Sciatic nerve (tissue), 2 donors: ENCODE measurements at regions not wholly inside any gene's neighbourhood (a gene's known extent, or its start where the extent isn't known, plus 50 kb on each side); places are given as distances from the start of the nearest gene placed in this dataset.
"Not testable (repeated sequence)": the region's sequence is repeated elsewhere in the genome, so short reads cannot be mapped to it uniquely, and the experiment has no call there.

Experiments used
- ATAC-seq: fragments of 200-7000 bp; cut with Tn5 transposase; one replicate; pipeline ENCODE4 v1.9.1; 2020; ENCODE audit warnings: mild to moderate bottlenecking, moderate library complexity
- DNase-seq: peaks from one replicate; pipeline ENCODE4 v3.0.0-alpha.2; 2020; ENCODE audit warnings: low spot score
- intact Hi-C: fragments of 100-400 bp; cut with DNase I; formaldehyde crosslinking; loops from one replicate; pipeline ENCODE4 v1.14.2; 2022
- donor health status: DM: no; HTN: no; CAD: no.
- donor health status: DM: no; HTN: no; CAD: no.

DNA sequence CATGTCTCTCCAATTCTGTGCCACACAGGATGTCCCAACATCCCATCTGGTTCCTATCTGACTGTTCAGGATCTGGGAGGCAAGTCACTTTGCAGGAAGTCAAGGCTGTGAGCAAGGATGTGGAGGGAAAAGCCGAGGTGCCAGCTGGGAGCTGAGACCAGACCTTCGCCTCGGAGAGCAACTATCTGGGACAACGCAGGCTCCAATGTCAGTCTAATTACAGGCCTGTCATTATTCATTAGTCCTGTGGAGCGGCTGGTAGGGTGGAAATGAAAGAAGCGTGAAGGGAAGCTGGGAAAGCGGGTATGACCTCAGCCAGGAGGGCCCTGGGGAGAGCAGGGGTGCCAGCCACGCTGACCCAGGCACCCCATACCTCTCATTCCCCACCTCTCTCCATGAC, 147.3 kb downstream of the UNC5CL start:
- ATAC-seq, result no peak
- DNase-seq, result no peak
- intact Hi-C loops, result no loop called here

DNA sequence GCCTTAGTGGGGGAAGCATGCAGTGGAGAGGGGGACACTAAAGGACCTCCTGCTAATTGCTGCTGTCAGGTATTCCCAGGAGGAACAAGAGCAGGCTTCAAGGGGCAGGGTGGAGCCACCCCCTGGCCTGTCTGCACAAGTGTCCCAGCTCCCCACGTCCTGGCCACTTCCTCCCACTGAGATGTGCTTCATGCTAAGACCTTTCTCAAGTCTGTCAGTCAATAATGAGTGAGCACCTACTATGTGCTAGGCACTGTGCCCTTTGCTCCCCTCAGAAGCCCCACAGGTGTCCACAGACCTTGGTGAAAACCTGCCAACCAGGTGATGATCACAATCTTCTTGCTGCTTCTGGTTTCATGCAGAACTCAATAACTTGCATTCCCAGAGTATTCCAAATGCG, 147.9 kb downstream of the UNC5CL start:
- no peak for DNase-seq
- intact Hi-C loops, result no loop called here
- ATAC-seq, result no peak

DNA sequence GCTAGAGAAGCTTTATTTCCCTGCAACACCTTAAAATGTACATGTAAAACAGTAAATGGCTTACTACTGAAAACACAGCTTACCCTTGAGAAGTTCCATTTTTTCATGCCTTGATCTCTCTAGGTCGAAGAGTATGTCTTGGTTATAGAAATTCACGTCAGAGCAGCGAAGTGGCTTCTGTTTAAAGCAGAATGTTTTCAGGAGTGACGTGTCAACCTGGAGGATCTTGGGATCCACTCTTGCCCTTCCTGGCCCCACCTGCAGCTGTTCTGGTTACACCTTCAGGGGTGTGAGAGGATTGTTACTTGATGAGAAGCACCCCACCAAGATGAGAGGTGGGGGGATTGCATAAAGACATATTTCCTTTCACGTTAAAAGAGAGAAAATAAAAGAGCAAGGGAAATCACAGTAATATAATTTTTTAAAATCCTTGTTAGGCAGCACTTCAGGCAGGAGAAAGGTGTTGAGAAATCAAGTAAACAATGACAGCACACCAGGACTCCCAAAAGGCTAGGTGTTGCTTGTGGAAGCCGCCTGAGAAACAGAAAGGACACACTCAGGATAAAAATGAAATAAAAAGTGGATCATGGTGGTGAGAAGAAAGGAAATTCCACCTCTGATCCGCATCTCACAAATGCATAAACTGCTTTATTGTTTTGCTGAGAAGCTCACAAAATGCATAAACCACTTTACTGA, 149.7 kb downstream of the UNC5CL start:
- intact Hi-C loops, result no loop called here
- ATAC-seq (no peak), DNase-seq (no peak)

DNA sequence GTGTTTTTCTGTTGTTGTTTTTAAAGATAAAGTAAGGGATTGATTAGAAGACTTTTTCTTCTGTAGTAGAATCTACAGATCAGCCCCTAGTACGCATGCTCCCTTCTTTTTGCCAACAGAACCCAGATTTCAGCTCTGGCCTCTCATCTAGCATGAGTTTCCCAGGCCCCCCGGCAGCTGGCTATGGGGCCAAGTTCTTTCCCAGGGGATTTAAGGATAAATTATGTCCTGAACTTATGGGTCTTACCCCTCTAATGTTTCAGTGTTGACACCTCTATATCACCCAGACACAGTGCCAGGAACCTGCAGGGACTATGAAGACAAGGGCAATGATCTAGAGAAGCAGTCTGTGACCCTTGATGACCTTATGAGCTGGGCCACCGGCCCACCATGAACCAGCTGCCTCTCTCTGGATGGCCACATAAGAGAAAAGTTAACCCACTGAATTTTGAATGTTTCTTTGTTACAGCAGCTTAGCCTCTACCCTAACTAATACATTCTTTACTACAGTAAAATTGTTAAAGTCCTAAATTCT, 150.5 kb downstream of the UNC5CL start:
- no peak for ATAC-seq
- DNase-seq, result no peak
- intact Hi-C loops, result no loop called here

- intact Hi-C loops, result no loop called here
Measured at GRCh38 chr6:40887792-40888340, 151.2 kb downstream of the UNC5CL start.

GRCh38 chr6:40887079-40887791, 151.8 kb downstream of the UNC5CL start:
- intact Hi-C loops, result no loop called here
- DNase-seq (no peak), ATAC-seq (peak; percentile 32)

More at GRCh38 chr6:40887792-40888340, 151.2 kb downstream of the UNC5CL start:
- ATAC-seq (no peak), DNase-seq (no peak)

GRCh38 chr6:40885139-40885774, 153.8 kb downstream of the UNC5CL start:
- DNase-seq, result no peak
- no peak for ATAC-seq
- intact Hi-C loops, result no loop called here

- intact Hi-C loops, result no loop called here
- no peak for DNase-seq
- ATAC-seq, result no peak
Measured at GRCh38 chr6:40882323-40882997, 156.6 kb downstream of the UNC5CL start.

DNA sequence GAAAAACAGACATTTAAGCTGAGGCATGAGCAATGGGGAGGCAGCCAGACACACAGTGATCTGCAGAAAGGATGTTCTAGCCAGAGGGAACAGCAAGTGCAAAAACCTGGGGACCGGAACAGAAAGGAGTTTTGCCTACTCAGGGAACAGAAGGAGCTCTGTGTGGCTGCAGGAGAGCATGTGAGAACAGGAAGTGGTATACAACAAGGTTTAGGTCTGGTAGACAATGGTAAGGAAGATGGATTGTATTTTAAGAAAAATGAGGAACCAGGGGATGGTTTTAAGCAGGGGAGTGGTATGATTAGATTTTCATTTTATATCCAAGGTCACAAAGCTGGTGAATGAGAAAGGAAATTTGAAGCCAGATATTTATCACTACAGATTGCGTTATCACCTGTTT, 157.5 kb downstream of the UNC5CL start:
- intact Hi-C loops, result no loop called here
- DNase-seq (no peak), ATAC-seq (no peak)

GRCh38 chr6:40880906-40881305, 158.1 kb downstream of the UNC5CL start:
- no peak for ATAC-seq
- intact Hi-C loops, result no loop called here

DNA sequence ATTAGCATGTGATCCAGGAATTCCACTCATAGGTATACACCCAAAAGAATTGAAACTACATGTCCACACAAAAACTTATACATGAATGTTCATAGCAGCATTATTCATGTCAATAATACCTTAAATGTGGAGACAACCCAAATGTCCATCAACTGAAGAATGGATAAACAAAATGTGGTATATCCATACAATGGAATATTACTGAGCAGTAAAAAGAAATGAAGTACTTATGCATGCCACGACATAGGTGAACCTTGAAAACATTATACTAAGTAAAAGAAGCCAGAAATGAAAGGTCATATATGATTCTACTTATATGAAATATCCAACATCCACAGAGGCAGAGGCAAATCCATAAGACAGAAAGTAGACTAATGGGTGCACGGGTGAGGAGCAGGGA, 159.9 kb downstream of the UNC5CL start:
- intact Hi-C loops, result no loop called here
- no peak for DNase-seq
- ATAC-seq, result no peak

More at GRCh38 chr6:40880906-40881305, 158.1 kb downstream of the UNC5CL start:
- no peak for DNase-seq

GRCh38 chr6:40877362-40877761, 161.7 kb downstream of the UNC5CL start:
- ATAC-seq, result no peak
- DNase-seq, result no peak
- intact Hi-C loops, result no loop called here

GRCh38 chr6:40876336-40876735, 162.7 kb downstream of the UNC5CL start:
- no peak for ATAC-seq
- no peak for DNase-seq
- intact Hi-C loops, result no loop called here

DNA sequence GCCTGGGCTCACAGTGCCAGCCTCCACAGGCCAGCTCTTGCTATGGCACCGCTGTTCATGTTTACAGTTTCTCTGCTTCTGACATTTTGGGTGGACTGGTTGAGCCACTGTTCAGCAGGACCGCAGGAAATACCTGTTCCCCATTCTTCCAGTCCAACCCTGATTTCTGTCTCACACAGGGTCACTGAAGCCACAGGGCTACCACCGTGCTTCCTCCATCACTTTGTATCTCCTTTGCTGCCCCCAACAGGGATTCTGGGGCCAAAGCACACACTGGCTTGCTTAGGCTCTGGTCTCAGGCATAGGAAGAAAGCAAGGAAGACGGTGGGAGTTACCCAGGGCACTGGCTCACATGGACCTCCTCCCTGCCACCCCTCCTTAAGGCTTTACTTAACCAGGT, 164.5 kb downstream of the UNC5CL start:
- ATAC-seq, result no peak
- DNase-seq, result no peak
- intact Hi-C loops, result no loop called here

DNA sequence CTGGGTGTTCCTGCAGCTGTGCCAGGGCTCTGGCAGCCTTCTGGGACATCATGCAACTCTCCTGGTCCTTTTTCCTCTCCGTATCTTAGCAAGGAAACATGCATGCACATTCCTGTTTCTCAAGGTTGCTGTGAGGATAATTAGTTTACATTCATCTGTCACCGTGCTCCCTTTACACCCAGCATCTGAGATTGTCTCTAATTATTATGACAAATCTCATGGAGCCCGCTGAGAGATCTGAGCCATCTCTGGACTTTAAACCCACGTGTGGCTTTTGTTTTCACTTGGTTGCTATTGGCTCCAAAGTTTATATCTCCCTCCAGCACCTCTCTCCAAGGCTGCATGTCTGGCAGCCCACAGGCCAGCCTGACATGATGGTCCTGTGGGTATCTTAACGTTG, 167.6 kb downstream of the UNC5CL start:
- ATAC-seq, result no peak
- intact Hi-C loops, result no loop called here
- DNase-seq, result no peak

DNA sequence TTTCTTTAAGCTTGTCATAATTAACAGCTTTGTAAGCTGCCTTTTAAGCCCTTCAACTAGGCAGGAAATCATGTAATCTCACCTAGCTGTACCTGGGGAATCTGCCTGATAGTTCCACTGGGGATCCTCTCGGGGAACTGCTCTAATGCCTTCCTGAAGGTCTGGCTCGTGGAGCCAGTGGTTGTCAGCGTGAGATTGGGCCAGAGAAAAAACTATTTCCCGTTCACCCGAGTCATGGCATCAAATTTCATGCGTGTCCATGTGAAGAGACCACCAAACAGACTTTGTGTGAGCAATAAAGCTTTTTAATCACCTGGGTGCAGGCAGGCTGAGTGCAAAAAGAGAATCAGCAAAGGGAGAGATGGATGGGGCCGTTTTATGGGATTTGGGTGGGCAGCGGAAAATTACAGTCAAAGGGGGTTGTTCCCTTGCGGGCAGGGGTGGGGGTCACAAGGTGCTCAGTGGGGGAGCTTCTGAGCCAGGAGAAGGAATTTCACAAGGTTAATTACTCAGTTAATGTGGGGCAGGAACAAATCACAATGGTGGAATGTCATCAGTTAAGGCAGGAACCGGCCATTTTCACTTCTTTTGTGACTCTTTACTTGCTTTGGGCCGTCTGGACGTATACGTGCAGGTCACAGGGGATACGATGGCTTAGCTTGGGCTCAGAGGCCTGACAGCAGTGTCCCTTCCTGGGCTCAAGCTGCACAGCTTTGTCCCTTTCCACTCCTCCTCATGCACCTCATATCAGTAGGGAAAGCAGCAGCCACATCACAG, 170.7 kb downstream of the UNC5CL start:
- DNase-seq, intact Hi-C loops, ATAC-seq: not testable (repeated sequence)

GRCh38 chr6:40867527-40867926, 171.5 kb downstream of the UNC5CL start:
- ATAC-seq, intact Hi-C loops, DNase-seq: not testable (repeated sequence)

DNA sequence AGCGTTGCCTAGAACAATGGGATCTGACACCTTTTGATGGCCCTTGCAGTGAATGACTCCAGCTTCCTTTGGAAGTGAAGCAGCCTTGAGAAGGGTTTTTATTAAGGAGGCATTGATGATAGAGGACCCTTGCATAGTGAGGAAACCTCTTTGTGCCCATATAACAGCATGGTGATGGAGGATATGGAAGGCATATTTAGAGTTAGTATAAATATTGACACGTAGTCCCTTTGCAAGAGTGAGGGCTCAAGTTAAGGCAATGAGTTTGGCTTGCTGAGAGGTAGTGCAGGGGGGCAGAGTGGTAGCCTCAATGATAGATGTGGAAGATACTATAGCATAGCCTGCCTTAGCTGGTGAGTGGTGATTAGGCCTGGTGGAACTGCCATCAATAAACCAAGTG, 173.8 kb downstream of the UNC5CL start:
- ATAC-seq, intact Hi-C loops, DNase-seq: not testable (repeated sequence)
